ENCODE measurements at regions not wholly inside any gene's neighbourhood (a gene's known extent, or its start where the extent isn't known, plus 50 kb on each side); places are given as distances from the start of the nearest gene placed in this dataset.

DNA sequence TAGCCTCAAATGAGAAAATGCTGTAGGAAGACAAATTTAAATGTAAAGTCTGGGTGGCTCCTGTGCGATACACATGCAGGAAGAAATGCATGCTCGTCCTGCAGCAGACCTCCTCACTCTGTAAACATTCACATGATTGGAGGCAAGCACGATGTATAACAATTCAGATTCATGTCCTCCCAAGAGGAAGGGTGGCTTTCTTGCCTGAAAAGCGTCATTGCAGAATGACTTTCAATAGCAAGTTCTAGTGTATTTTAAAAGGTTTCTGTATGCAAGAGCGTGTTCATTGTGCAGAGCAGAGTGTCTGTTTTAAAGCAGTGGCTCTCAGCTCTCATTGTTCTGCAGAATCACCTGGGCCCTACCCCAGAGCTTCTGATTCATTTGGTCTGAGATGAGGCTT lies 170.3 kb upstream of the CELF2 start:
- no peaks in the 10 kb centered on the region for H3K9me3 ChIP-seq (ENCODE audit: control insufficient read depth, low read depth, low read length)

DNA sequence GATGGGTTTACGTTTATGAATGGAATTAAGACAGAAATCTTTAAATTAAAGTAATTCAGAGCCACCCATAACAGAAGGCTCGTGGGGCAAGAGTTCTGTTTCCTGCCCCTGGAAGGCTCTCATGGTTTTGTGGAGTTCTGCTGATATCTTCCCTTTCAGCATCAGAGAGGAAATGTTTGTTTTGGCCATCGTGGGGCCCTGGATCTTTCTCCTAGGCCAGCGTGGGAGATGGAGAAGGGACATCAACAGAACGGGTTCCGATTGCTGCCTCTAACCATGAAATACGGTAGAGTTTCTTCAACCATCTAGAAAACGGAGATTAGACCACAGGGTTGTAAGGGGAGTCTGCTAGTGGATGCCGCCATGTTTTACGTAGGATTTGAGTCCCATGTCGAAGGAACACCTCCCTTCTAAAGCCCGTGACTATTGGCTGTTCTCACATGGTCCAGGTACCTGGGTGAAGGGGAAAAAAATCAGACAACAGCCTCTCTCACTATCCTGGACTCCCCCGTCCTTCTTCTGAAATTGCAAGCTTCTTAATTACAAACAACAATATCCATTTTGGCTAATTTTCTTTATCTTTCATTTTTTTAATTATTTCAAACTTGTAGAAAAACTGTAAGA lies 169.1 kb upstream of the CELF2 start:
- Histone ChIP-seq H3K4me1 (ENCODE audit: control insufficient read depth, extremely low read depth, insufficient read depth, low read length) (no peaks in the 10 kb centered on the region), H3K9ac (ENCODE audit: control insufficient read depth, extremely low read depth, insufficient read depth, low read length) (no peak overlapping the region), H3K36me3 (ENCODE audit: control insufficient read depth in 2 of 2, extremely low read depth in 1 of 2, insufficient read depth in 2 of 2, low read length in 2 of 2) (no peaks in the 10 kb centered on the region), H3K27me3 (ENCODE audit: control insufficient read depth, extremely low read depth, insufficient read depth, low read length) (no peaks in the 10 kb centered on the region), H3K79me2 (ENCODE audit: control insufficient read depth, insufficient read depth, low read length) (no peaks in the 10 kb centered on the region), H3K4me2 (ENCODE audit: control insufficient read depth, extremely low read depth, insufficient read depth, low read depth, low read length) (no peak overlapping the region), H4K20me1 (ENCODE audit: control insufficient read depth, extremely low read depth, insufficient read depth, low read length) (no peaks in the 10 kb centered on the region), H3K4me3 (ENCODE audit: control insufficient read depth in 2 of 3, extremely low read depth in 1 of 3, insufficient read depth in 2 of 3, low read depth in 1 of 3, low read length in 3 of 3) (no peak overlapping the region), H2AFZ (ENCODE audit: control insufficient read depth, low read length) (no peak overlapping the region), H3K9me3 (ENCODE audit: control insufficient read depth, low read depth, low read length) (no peaks in the 10 kb centered on the region), H3K9me1 (ENCODE audit: control insufficient read depth, extremely low read depth, insufficient read depth, low read length) (no peaks in the 10 kb centered on the region), H3K27ac (ENCODE audit: control insufficient read depth, insufficient read depth, low read length) (no peak overlapping the region)
- dilution Hi-C loops (cut with MboI; ENCODE audit: extremely low pct_ligation_motif_present, low sequenced_read_pairs) = no loop called here
- DNase-seq (ENCODE audit: low read depth, low spot score) (no peak), FAIRE-seq (no peak)
- TF ChIP-seq, protein P1, sequence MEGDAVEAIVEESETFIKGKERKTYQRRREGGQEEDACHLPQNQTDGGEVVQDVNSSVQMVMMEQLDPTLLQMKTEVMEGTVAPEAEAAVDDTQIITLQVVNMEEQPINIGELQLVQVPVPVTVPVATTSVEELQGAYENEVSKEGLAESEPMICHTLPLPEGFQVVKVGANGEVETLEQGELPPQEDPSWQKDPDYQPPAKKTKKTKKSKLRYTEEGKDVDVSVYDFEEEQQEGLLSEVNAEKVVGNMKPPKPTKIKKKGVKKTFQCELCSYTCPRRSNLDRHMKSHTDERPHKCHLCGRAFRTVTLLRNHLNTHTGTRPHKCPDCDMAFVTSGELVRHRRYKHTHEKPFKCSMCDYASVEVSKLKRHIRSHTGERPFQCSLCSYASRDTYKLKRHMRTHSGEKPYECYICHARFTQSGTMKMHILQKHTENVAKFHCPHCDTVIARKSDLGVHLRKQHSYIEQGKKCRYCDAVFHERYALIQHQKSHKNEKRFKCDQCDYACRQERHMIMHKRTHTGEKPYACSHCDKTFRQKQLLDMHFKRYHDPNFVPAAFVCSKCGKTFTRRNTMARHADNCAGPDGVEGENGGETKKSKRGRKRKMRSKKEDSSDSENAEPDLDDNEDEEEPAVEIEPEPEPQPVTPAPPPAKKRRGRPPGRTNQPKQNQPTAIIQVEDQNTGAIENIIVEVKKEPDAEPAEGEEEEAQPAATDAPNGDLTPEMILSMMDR (optimal IDR thresholded peaks at IDR 0.05 in 1 of 3, IDR thresholded peaks at IDR 0.05 in 1 of 3, conservative IDR thresholded peaks at IDR 0.05 in 1 of 3; ENCODE audit: extremely low read depth in 1 of 3, insufficient read depth in 2 of 3, low read length in 3 of 3) = no peak
- no peak for TF ChIP-seq EZH2 (IDR thresholded peaks at IDR 0.05; ENCODE audit: low read length)

More for the DNA sequence above, 170.3 kb upstream of the CELF2 start:
- no peak for TF ChIP-seq EZH2 (IDR thresholded peaks at IDR 0.05; ENCODE audit: low read length)
- TF ChIP-seq, protein P1 (optimal IDR thresholded peaks at IDR 0.05 in 1 of 3, IDR thresholded peaks at IDR 0.05 in 1 of 3, conservative IDR thresholded peaks at IDR 0.05 in 1 of 3; ENCODE audit: extremely low read depth in 1 of 3, insufficient read depth in 2 of 3, low read length in 3 of 3) = no peak
- no peaks in the 10 kb centered on the region for H3K79me2 ChIP-seq (ENCODE audit: control insufficient read depth, insufficient read depth, low read length)
- no peak for FAIRE-seq
- H4K20me1 ChIP-seq (ENCODE audit: control insufficient read depth, extremely low read depth, insufficient read depth, low read length) = no peaks in the 10 kb centered on the region
- dilution Hi-C loops (cut with MboI; ENCODE audit: extremely low pct_ligation_motif_present, low sequenced_read_pairs) = no loop called here
- no peaks in the 10 kb centered on the region for H3K4me1 ChIP-seq (ENCODE audit: control insufficient read depth, extremely low read depth, insufficient read depth, low read length)
- no peak overlapping the region for H3K4me2 ChIP-seq (ENCODE audit: control insufficient read depth, extremely low read depth, insufficient read depth, low read depth, low read length)
- no peaks in the 10 kb centered on the region for H3K9me1 ChIP-seq (ENCODE audit: control insufficient read depth, extremely low read depth, insufficient read depth, low read length)
- no peak for DNase-seq (ENCODE audit: low read depth, low spot score)
- H3K36me3 ChIP-seq (ENCODE audit: control insufficient read depth in 2 of 2, extremely low read depth in 1 of 2, insufficient read depth in 2 of 2, low read length in 2 of 2) = no peaks in the 10 kb centered on the region
- no peak overlapping the region for H3K9ac ChIP-seq (ENCODE audit: control insufficient read depth, extremely low read depth, insufficient read depth, low read length)
- no peaks in the 10 kb centered on the region for H3K27me3 ChIP-seq (ENCODE audit: control insufficient read depth, extremely low read depth, insufficient read depth, low read length)
- H3K27ac ChIP-seq (ENCODE audit: control insufficient read depth, insufficient read depth, low read length) = no peak overlapping the region
- no peak overlapping the region for H2AFZ ChIP-seq (ENCODE audit: control insufficient read depth, low read length)
- no peak overlapping the region for H3K4me3 ChIP-seq (ENCODE audit: control insufficient read depth in 2 of 3, extremely low read depth in 1 of 3, insufficient read depth in 2 of 3, low read depth in 1 of 3, low read length in 3 of 3)
